SU-DHL-6 (cell line): ENCODE measurements at regions not wholly inside any gene's neighbourhood (a gene's known extent, or its start where the extent isn't known, plus 50 kb on each side); places are given as distances from the start of the nearest gene placed in this dataset.

Experiments
- H2AFZ ChIP-seq: fragments of 200-600 bp; sonication (generic); 2 replicates; pipeline ENCODE4 v1.6.1; 2014; ENCODE audit warnings: low read depth, mild to moderate bottlenecking, moderate library complexity, mixed read lengths, antibody characterized with exemption, low read length; ENCODE audit not compliant: severe bottlenecking
- H3F3A ChIP-seq: fragments of 200-600 bp; shearing (Covaris generic); 2 replicates; pipeline ENCODE4 v1.6.0; 2016; ENCODE audit warnings: antibody characterized with exemption, mild to moderate bottlenecking; ENCODE audit not compliant: insufficient read depth
- H3K27ac ChIP-seq: fragments of 200-600 bp; sonication (generic); 2 replicates; pipeline ENCODE4 v1.5.1; 2016; ENCODE audit warnings: low read depth, mild to moderate bottlenecking, low read length, moderate library complexity, mixed read lengths
- H3K27me3 ChIP-seq: fragments of 200-600 bp; sonication (generic), shearing (Covaris generic); 2 replicates; pipeline ENCODE4 v1.6.0; 2014; ENCODE audit warnings: mild to moderate bottlenecking, low read length
- H3K36me3 ChIP-seq: fragments of 200-600 bp; sonication (generic); 2 replicates; pipeline ENCODE4 v1.6.1; 2014; ENCODE audit warnings: mild to moderate bottlenecking, low read length, mixed read lengths
- H3K4me2 ChIP-seq: fragments of 300-600, 200-600 bp; shearing (Covaris generic), sonication (generic); 2 replicates; pipeline ENCODE4 v1.6.0; 2014; ENCODE audit warnings: low read length, low read depth, mild to moderate bottlenecking; ENCODE audit not compliant: poor library complexity, severe bottlenecking
- H3K4me3 ChIP-seq: fragments of 200-600 bp; sonication (generic); 2 replicates; pipeline ENCODE4 v1.5.1; 2014; ENCODE audit warnings: antibody characterized with exemption, low read length, mild to moderate bottlenecking, mixed read lengths; ENCODE audit not compliant: insufficient read depth, poor library complexity, severe bottlenecking
- H3K79me2 ChIP-seq: fragments of 200-600 bp; sonication (generic); 2 replicates; pipeline ENCODE4 v1.6.1; 2014; ENCODE audit warnings: mild to moderate bottlenecking, low read length, moderate library complexity; ENCODE audit not compliant: insufficient read depth
- H3K9ac ChIP-seq: fragments of 200-600 bp; sonication (generic); 2 replicates; pipeline ENCODE4 v1.7.0; 2014; ENCODE audit warnings: mild to moderate bottlenecking, low read length
- H3K9me2 ChIP-seq: fragments of 200-600 bp; sonication (generic); replicated peaks from 2 replicates; pipeline ENCODE4 v1.6.1; 2014; ENCODE audit warnings: low read length; ENCODE audit not compliant: insufficient read depth
- H3K9me3 ChIP-seq: fragments of 200-600 bp; sonication (generic); 2 replicates; pipeline ENCODE4 v1.6.1; 2014; ENCODE audit warnings: low read length, mixed read lengths; ENCODE audit not compliant: insufficient read depth
- H4K20me1 ChIP-seq: fragments of 200-600 bp; sonication (generic); 2 replicates; pipeline ENCODE4 v1.6.1; 2014; ENCODE audit warnings: low read depth, mild to moderate bottlenecking, antibody characterized with exemption, low read length, moderate library complexity, mixed read lengths
- CTCF ChIP-seq: fragments of 200-600 bp; sonication (generic); IDR thresholded peaks from one replicate; pipeline ENCODE4 v1.5.1; 2017; ENCODE audit warnings: antibody characterized with exemption, mild to moderate bottlenecking, low read length, moderate library complexity; ENCODE audit not compliant: insufficient read depth, poor library complexity, severe bottlenecking
- EZH2phosphoT487 ChIP-seq: fragments of 200-600 bp; sonication (generic), shearing (Covaris generic); conservative IDR thresholded peaks from 2 replicates; pipeline ENCODE4 v1.6.1; 2018; ENCODE audit warnings: mild to moderate bottlenecking, antibody characterized with exemption, low read length, moderate library complexity, mixed read lengths

GRCh38 chr4:54176202-54176601, 52.9 kb upstream of the PDGFRA start:
- H3K4me3 ChIP-seq = no peak overlapping the region
- no peaks in the 10 kb centered on the region for H3K27me3 ChIP-seq

More at GRCh38 chr4:54176202-54176601, 52.9 kb upstream of the PDGFRA start:
- Histone ChIP-seq H4K20me1 (no peaks in the 10 kb centered on the region), H3F3A (no peaks in the 10 kb centered on the region), H3K9me3 (no peaks in the 10 kb centered on the region), H3K79me2 (no peaks in the 10 kb centered on the region), H3K9me2 (no peaks in the 10 kb centered on the region), H3K4me2 (no peak overlapping the region), H2AFZ (no peak overlapping the region), H3K27ac (no peak overlapping the region), H3K36me3 (no peaks in the 10 kb centered on the region), H3K9ac (no peak overlapping the region)
- TF ChIP-seq EZH2phosphoT487 (no peak), CTCF (no peak)
